Activated T-cell treated with anti-CD3 and anti-CD28 coated beads, Interleukin-2, amount 50 U/mL, for 4 hours (primary cell): ENCODE measurements at regions not wholly inside any gene's neighbourhood (a gene's known extent, or its start where the extent isn't known, plus 50 kb on each side); places are given as distances from the start of the nearest gene placed in this dataset.
"Not testable (repeated sequence)": the region's sequence is repeated elsewhere in the genome, so short reads cannot be mapped to it uniquely, and the experiment has no call there.

Source experiments
- ATAC-seq, 2 donors: fragments of 200-7000 bp; cut with Tn5 transposase; one replicate each; pipeline ENCODE4 v1.10.0; 2021
- DNase-seq: peaks from one replicate; pipeline ENCODE4 v3.0.0-alpha.2; 2020
- H3K27me3 Mint-ChIP-seq: one replicate; pipeline ENCODE4 v1.8.0; 2021; ENCODE audit warnings: low read depth, mixed read lengths
- H3K36me3 Mint-ChIP-seq: one replicate; pipeline ENCODE4 v1.8.0; 2022; ENCODE audit warnings: mixed read lengths; ENCODE audit not compliant: insufficient read depth
- H3K4me1 Mint-ChIP-seq: one replicate; pipeline ENCODE4 v1.8.0; 2021; ENCODE audit warnings: low read depth, mixed read lengths
- H3K4me3 Mint-ChIP-seq: one replicate; pipeline ENCODE4 v1.8.0; 2021; ENCODE audit warnings: mild to moderate bottlenecking, moderate library complexity, mixed read lengths
- H3K9me3 Mint-ChIP-seq: one replicate; pipeline ENCODE4 v1.8.0; 2021; ENCODE audit warnings: mixed read lengths

DNA sequence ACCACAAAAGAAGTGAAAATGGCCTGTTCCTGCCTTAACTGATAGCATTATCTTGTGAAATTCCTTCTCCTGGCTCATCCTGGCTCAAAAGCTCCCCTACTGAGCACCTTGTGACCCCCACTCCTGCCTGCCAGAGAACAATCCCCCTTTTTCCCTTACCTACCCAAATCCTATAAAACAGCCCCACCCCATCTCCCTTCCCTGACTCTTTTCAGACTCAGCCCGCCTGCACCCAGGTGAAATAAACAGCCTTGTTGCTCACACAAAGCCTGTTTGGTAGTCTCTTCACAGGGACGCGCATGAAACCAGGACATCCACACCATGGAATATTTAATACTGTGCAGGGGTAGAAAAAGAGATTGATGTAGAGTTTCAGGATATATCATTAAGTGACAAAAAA, 1677.0 kb downstream of the C4orf33 start:
- not testable (repeated sequence) for DNase-seq, H3K4me3 Mint-ChIP-seq, H3K27me3 Mint-ChIP-seq, ATAC-seq, H3K4me1 Mint-ChIP-seq, H3K36me3 Mint-ChIP-seq
- H3K9me3 Mint-ChIP-seq: peaks cover 18% of the 10 kb centered on the region

DNA sequence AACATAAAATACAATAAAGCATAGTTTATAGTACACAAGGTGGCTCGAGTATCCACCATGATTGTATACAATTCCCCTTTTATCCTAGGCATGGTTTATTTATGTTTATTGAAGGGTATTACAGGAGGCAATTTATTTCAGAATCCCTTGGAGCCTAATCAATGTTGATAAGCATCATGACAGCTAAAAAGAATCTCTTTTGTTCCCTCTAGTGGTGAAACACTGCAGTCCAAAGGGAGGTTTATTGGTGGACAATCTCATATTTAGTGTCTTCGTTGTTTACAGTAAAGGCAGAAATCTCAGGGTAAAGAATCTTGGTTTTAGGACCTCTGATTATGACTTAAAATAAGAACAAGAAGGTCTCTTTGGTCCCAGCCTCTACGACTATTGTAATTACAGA, 1712.5 kb downstream of the C4orf33 start:
- no peak overlapping the region for H3K4me3 Mint-ChIP-seq
- no peak for DNase-seq
- ATAC-seq: no peak
- no peaks in the 10 kb centered on the region for H3K4me1 Mint-ChIP-seq
- H3K27me3 Mint-ChIP-seq: no peaks in the 10 kb centered on the region
- H3K36me3 Mint-ChIP-seq: no peaks in the 10 kb centered on the region
- H3K9me3 Mint-ChIP-seq: peaks cover 15% of the 10 kb centered on the region

DNA sequence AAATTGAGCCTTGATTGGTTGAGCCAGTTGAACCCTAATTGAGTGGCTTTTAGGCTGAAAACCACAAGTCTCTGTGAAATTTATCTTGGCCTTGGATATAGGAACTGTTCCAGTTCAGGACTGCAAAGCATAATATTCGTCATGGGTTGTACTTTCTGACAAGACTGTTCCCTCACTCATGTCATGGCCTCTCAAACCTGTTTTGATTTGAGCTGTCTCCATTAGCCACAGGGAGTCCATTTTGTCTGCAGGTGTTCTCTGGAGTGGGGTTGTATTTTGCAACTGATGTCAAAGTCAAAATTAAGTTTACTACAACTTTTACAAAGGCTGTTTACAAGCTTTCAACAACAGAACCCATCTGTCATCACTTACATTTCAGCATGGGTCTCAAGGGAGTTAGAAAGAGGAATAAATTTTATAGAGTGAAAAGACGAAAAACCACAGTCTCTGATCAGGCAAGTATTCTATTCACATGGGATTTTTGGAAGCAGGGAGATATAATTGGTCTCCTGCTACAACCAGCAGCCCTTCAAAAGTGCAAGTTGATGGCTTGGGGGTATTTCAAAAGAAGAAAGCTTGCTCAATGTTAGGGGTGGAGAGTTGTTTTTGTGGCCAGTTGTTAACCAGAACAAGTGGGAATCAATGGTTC, 1716.3 kb downstream of the C4orf33 start:
- H3K36me3 Mint-ChIP-seq: no peaks in the 10 kb centered on the region
- H3K4me1 Mint-ChIP-seq: no peaks in the 10 kb centered on the region

DNA sequence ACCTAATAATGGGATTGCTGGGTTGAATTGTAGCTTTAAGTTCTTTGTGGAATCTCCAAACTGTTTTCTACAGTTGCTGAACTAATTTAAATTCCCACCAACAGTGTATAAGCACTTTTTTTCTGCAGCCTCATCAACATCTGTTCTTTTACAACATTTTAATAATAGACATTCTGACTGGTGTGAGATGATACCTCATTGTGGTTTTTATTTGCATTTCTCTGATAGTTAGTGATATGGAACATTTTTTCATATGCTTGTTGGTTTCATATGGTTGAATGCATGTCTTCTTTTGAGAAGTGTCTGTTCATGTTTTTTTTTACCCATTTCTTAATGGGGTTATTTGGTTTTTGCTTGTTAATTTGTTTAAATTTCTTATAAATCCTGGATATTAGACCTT, 1718.9 kb downstream of the C4orf33 start:
- Mint-ChIP-seq H3K9me3 (peaks cover 16% of the 10 kb centered on the region), H3K4me3 (no peak overlapping the region), H3K36me3 (no peaks in the 10 kb centered on the region), H3K27me3 (no peaks in the 10 kb centered on the region), H3K4me1 (no peaks in the 10 kb centered on the region)
- no peak for DNase-seq
- ATAC-seq: no peak

More for the DNA sequence above, 1716.3 kb downstream of the C4orf33 start:
- DNase-seq: no peak
- Mint-ChIP-seq H3K4me3 (no peak overlapping the region), H3K9me3 (peaks cover 16% of the 10 kb centered on the region), H3K27me3 (no peaks in the 10 kb centered on the region)
- no peak for ATAC-seq

DNA sequence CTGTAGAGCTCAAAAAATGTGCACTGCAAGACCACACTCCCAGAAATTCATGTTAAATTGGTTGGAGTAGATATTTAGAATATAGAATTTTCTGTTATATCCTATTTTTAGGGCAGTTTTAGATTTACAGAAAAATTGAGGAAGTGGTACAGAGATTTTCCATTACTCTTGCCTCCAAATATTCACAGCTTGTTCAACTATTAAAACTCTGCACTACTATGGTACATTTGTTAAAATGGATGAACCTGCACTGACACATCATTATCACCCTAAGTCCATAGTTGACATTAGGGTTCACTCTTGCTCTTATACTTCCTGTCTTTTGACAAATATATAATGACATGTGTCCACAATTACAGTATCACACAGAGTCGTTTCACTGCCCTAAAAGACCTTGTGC, 1724.5 kb downstream of the C4orf33 start:
- Mint-ChIP-seq H3K9me3 (peaks cover 14% of the 10 kb centered on the region), H3K36me3 (no peaks in the 10 kb centered on the region)

DNA sequence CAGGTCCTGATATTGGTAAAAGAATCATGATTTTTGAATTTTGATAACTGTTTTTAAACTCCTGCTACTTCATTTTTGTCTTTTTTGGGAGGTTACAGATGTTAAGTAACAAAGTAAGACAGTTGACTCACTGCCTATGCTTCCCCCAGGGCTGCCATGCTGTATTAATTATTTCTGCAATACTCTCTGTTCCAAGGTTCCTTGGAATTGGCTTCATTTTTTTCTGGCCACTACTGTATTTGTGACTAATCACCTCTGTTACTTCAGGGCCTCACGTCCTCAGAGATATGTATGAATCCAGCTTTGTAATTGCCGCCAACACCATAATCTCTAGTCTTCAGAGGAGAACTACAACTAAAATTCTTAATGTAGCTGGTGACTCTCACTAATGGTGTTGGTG, 1729.3 kb downstream of the C4orf33 start:
- H3K36me3 Mint-ChIP-seq: no peaks in the 10 kb centered on the region

More for the DNA sequence above, 1724.5 kb downstream of the C4orf33 start:
- H3K4me3 Mint-ChIP-seq: no peak overlapping the region
- DNase-seq (no peak), ATAC-seq (no peak)
- H3K4me1 Mint-ChIP-seq: no peaks in the 10 kb centered on the region
- no peaks in the 10 kb centered on the region for H3K27me3 Mint-ChIP-seq

DNA sequence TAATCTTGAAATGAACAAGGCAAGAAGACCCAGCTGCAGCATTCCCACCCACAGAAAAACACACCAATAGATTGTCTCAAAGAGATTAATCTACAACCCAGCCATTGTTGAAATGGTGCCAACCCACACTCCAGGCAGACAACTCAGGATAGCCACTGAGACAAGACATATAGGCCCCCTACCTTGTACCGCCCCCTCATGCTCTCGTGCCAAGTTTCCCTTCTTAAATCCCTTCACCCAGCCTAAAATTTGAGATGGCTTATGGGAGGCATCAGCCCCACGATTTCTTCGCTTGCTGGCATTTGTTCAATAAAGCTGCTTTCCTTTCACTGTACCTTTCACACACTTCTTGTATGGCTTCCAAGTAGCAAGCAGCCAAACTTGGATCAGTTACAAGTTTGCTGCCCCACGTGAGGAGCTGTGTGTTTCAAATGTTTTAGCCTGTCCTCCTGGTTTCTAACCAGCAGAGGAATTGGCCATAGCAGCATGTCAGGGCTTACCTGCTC, 1754.1 kb downstream of the C4orf33 start:
- ATAC-seq: no peak
- no peak for DNase-seq
- Mint-ChIP-seq H3K4me1 (no peaks in the 10 kb centered on the region), H3K4me3 (no peak overlapping the region), H3K27me3 (no peaks in the 10 kb centered on the region), H3K9me3 (peaks cover 7% of the 10 kb centered on the region), H3K36me3 (no peaks in the 10 kb centered on the region)

More for the DNA sequence above, 1729.3 kb downstream of the C4orf33 start:
- no peaks in the 10 kb centered on the region for H3K27me3 Mint-ChIP-seq
- ATAC-seq: no peak
- no peak for DNase-seq
- no peak overlapping the region for H3K4me3 Mint-ChIP-seq
- peaks cover 10% of the 10 kb centered on the region for H3K9me3 Mint-ChIP-seq
- no peaks in the 10 kb centered on the region for H3K4me1 Mint-ChIP-seq

DNA sequence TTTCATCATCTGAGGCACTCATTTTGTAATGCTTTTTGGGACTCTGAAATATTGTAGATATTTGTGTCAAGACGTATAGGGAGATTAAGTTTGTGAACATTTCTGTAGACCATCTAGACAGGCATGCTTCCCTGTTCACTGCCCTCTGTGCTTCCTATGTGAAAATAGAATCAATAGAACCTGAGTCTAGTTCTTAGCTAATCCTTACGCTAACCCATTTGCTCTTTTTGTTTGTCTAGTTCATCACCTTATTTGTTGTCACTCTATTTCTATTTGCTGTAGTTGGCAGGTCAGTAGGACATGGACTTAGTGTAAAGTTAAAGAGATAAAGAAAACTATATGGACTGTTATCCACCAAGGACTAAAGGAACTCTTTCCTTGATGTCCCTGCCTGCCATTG, 1755.2 kb downstream of the C4orf33 start:
- no peaks in the 10 kb centered on the region for H3K36me3 Mint-ChIP-seq
- H3K4me1 Mint-ChIP-seq: no peaks in the 10 kb centered on the region
- no peak overlapping the region for H3K4me3 Mint-ChIP-seq
- peaks cover 12% of the 10 kb centered on the region for H3K9me3 Mint-ChIP-seq
- DNase-seq: no peak
- no peak for ATAC-seq
- no peaks in the 10 kb centered on the region for H3K27me3 Mint-ChIP-seq

DNA sequence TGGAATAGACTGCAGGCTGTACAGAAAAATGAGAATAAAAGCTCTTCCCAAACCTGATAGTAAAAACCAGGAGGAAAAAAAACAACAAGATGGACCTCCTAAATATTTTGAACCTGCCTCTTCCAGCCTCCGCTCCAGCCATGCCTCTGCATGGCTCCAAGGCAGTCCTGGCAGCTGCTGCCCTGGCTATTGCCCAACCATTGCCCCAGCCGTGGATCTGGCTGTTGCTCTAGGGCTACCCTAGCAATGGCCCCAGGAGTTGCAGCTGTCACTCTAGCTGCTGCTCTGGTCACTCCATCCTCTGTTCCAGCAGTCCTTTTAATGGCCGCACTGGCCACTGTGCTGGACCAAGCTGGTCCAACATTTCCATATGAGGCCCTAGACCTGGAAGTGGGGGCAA, 1756.0 kb downstream of the C4orf33 start:
- no peak for ATAC-seq

DNA sequence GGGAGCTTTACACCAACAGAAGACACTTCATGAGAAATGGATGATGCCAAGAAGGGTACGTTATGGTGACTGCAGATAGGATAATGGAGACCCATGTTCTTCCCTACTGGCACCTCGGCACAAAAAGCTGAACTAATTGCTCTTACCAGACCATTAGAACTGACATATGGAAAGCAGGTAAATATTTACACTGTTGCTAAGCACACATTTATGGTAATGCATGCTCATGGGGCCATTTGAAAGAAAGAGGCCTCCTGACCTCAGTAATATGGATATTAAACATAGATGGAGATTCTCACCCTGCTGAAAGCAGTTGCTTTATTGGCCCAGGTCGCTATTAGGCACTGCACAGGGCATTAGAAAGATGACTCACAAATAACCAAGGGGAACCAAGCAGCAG, 1759.6 kb downstream of the C4orf33 start:
- ATAC-seq (no peak), DNase-seq (no peak)
- no peaks in the 10 kb centered on the region for H3K4me1 Mint-ChIP-seq
- H3K36me3 Mint-ChIP-seq: no peaks in the 10 kb centered on the region
- H3K27me3 Mint-ChIP-seq: no peaks in the 10 kb centered on the region
- H3K9me3 Mint-ChIP-seq: peaks cover 11% of the 10 kb centered on the region
- H3K4me3 Mint-ChIP-seq: no peak overlapping the region

More for the DNA sequence above, 1756.0 kb downstream of the C4orf33 start:
- Mint-ChIP-seq H3K4me1 (no peaks in the 10 kb centered on the region), H3K4me3 (no peak overlapping the region), H3K27me3 (no peaks in the 10 kb centered on the region), H3K9me3 (peaks cover 12% of the 10 kb centered on the region), H3K36me3 (no peaks in the 10 kb centered on the region)
- no peak for DNase-seq

DNA sequence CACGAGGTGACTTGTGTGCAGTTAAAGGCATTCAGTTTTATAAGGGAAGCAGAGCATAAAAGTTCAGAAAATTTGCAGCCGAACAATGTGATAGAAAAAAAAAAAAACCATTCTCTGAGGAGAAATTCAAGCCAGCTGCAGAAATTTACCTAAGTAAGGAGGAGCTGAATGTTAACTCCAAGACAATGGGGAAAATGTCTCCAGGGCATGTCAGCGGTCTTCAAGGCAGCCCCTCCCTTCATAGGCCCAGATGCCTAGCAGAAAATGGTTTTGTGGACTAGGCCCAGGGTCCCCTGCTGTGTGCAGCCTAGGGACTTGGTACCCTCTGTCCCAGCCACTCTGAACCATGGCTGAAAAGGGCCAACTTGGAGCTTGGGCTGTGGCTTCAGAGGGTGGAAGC, 1764.0 kb downstream of the C4orf33 start:
- Mint-ChIP-seq H3K4me1 (no peaks in the 10 kb centered on the region), H3K27me3 (no peaks in the 10 kb centered on the region), H3K36me3 (no peaks in the 10 kb centered on the region), H3K4me3 (no peak overlapping the region), H3K9me3 (peaks cover 12% of the 10 kb centered on the region)
- ATAC-seq: no peak
- no peak for DNase-seq

DNA sequence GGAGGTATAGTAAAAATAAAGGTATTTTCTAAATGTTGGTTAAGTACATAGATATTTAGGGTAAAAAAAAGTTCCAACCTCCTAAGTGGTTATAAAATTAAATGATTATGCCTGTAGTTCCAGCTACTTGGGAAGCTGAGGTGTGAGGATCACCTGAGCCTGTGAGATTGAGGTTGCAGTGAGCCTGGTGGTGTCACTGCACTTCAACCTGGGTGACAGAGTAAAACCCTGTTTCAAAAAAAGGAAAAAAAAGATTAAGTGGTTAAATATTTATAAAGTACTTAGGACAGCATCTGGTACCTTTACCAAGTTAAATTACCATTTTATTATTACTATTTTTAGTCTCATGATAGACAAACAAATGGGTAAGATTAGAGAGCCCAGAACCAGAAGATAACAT, 1801.0 kb downstream of the C4orf33 start:
- no peak for DNase-seq
- no peaks in the 10 kb centered on the region for H3K4me1 Mint-ChIP-seq
- peaks cover 14% of the 10 kb centered on the region for H3K9me3 Mint-ChIP-seq
- H3K36me3 Mint-ChIP-seq: no peaks in the 10 kb centered on the region
- ATAC-seq: no peak
- H3K4me3 Mint-ChIP-seq: no peak overlapping the region
- no peaks in the 10 kb centered on the region for H3K27me3 Mint-ChIP-seq

DNA sequence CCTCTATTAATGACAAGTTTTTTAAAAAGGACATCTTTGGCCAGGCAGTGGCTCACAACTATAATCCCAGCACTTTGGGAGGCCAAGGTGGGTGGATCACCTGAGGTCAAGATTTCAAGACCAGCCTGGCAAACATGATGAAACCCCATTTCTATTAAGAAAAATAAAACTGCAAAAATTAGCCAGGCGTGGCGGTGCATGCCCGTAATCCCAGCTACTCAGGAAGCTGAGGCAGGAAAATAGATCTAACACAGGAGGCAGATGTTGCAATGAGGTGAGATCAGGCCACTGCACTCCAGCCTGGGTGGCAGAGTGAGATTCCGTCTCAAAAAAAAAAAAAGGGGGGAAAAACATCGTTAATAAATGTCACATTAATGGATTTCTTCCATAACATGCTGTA, 1805.4 kb downstream of the C4orf33 start:
- Mint-ChIP-seq H3K4me1 (no peaks in the 10 kb centered on the region), H3K36me3 (no peaks in the 10 kb centered on the region), H3K27me3 (no peaks in the 10 kb centered on the region), H3K4me3 (no peak overlapping the region), H3K9me3 (peaks cover 12% of the 10 kb centered on the region)
- no peak for DNase-seq
- ATAC-seq: no peak

DNA sequence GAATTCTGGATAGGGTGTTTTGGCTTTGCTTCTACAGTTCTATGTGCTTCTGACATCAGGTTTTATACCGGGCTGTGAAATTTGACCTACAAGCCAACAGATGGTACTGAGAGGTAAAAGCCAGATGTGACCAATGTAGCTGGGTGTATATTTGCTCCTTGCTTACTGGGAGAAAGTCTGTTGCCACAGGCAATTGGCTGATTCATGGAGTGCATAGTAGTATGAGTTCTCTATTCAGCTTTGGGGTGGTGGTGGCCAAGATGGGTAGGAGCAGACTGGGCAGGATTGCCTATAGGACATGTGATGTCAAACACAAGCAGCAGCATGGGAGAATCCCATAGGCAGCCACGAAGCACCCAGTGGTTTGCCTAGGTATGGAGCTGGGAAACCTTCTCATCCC, 1827.0 kb downstream of the C4orf33 start:
- DNase-seq: no peak
- no peaks in the 10 kb centered on the region for H3K27me3 Mint-ChIP-seq
- no peak overlapping the region for H3K4me3 Mint-ChIP-seq
- ATAC-seq: no peak
- peaks cover 19% of the 10 kb centered on the region for H3K9me3 Mint-ChIP-seq
- no peaks in the 10 kb centered on the region for H3K4me1 Mint-ChIP-seq
- H3K36me3 Mint-ChIP-seq: no peaks in the 10 kb centered on the region

DNA sequence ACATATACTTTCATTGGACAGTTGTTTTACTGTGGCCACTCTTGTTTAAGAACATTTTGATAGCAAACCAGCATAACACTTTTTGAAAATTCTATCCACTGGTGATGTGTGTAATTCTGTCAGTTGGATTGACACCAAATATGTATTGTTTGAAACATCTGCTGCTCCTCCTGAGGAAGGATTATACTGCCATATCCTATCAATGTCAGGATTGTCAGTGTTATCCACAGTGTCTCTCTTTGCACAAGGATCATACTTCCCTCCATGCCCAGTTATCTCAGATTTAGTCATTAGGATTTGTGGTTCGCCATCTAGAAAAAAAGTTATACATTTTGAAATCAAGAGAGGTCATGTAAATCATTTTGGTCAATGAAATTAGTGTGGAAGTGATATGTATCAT, 1859.6 kb downstream of the C4orf33 start:
- H3K27me3 Mint-ChIP-seq: no peaks in the 10 kb centered on the region
- DNase-seq (no peak), ATAC-seq (no peak)
- H3K4me3 Mint-ChIP-seq: no peak overlapping the region
- no peaks in the 10 kb centered on the region for H3K4me1 Mint-ChIP-seq
- H3K9me3 Mint-ChIP-seq: no peaks in the 10 kb centered on the region
- no peaks in the 10 kb centered on the region for H3K36me3 Mint-ChIP-seq
